GM19467 (cell line): ENCODE measurements at regions not wholly inside any gene's neighbourhood (a gene's known extent, or its start where the extent isn't known, plus 50 kb on each side); places are given as distances from the start of the nearest gene placed in this dataset.
"Not testable (repeated sequence)": the region's sequence is repeated elsewhere in the genome, so short reads cannot be mapped to it uniquely, and the experiment has no call there.

Source experiments
- ATAC-seq: cut with Tn5 transposase; IDR thresholded peaks from one replicate; pipeline ENCODE4 v1.9.1; 2021; ENCODE audit warnings: mild to moderate bottlenecking, moderate library complexity; ENCODE audit not compliant: unreplicated experiment

- not testable (repeated sequence) for ATAC-seq
These were observed 150.6 kb upstream of the ANKRD20A1 start for GRCh38 chr9:67708109-67708508.

- ATAC-seq = not testable (repeated sequence)
These were observed 147.3 kb upstream of the ANKRD20A1 start for GRCh38 chr9:67711429-67711828.

DNA sequence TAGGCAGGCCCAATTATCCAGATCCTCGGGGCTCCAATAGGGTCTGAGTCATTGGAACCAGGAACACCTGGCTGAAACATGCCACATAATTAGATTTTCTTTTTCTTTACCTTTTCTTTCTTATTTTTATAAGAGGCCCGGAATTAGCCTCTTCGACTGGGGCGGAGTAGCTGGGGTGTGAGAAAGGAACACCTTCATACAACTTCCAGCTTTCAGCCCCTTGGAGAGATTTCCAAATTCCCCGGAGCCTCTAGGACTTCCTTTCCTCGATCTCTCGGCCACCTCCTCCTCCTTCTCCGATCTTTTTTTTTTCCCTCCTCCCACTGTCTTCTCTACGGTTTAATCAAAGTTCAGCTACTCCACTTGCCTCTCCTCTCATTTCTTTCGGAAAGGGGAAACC, 146.8 kb upstream of the ANKRD20A1 start:
- ATAC-seq = not testable (repeated sequence)

- not testable (repeated sequence) for ATAC-seq
These were observed 145.8 kb upstream of the ANKRD20A1 start for GRCh38 chr9:67712956-67713355.

- ATAC-seq = not testable (repeated sequence)
These were observed 140.8 kb upstream of the ANKRD20A1 start for GRCh38 chr9:67717830-67718388.

- ATAC-seq = not testable (repeated sequence)
These were observed 138.2 kb upstream of the ANKRD20A1 start for GRCh38 chr9:67720491-67720890.

DNA sequence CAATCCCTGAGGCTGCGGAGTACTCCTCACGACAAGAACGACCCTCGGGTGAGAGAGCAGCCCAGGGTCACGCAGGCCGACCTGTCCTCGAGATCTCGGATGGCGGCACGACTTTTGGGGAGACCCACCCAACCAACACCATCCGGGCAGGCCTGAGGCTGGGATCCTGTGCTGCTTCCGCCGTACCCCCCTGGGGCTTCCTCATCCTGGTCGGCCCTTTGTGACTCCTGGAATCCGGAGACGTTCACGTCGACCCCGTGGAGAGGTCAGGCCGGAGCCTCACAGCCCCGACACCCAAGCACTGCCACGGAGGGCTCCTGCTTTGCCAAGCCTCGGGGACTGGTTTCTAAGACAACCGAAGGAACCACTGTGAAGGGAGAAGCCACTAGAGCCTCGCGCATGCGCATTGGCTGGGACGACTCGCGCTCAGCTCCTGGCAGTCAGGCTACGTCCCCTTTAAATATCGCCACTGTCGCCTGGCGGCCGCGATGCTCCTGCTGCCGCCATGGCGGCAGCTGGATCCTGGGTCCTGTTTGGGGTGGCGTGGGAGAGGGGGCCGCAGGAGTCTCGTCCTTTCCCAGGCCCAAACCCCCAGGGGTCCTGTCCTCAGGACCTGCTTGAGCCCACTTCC, 136.2 kb upstream of the ANKRD20A1 start:
- ATAC-seq = peak; percentile 80

DNA sequence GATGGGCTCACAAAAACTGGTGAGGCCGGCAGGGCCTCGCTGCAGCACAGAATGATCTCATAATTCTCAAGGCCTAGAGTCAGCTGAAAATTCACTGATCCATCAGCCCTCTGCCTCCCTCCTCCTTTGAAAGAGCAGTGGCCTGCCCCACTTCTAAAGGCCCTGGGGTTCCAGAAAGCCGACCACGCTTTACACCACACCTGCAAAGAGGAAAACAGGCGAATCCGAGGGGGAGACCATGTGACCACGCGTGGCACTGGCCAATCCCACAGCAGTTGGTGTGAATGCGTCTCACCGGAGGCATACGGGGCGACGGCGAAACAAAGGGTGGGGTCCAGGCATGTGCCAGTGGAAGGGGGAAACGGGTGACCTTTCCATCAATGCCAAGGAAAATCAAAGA, 135.5 kb upstream of the ANKRD20A1 start:
- not testable (repeated sequence) for ATAC-seq

GRCh38 chr9:67724885-67725284, 133.8 kb upstream of the ANKRD20A1 start:
- ATAC-seq = not testable (repeated sequence)

DNA sequence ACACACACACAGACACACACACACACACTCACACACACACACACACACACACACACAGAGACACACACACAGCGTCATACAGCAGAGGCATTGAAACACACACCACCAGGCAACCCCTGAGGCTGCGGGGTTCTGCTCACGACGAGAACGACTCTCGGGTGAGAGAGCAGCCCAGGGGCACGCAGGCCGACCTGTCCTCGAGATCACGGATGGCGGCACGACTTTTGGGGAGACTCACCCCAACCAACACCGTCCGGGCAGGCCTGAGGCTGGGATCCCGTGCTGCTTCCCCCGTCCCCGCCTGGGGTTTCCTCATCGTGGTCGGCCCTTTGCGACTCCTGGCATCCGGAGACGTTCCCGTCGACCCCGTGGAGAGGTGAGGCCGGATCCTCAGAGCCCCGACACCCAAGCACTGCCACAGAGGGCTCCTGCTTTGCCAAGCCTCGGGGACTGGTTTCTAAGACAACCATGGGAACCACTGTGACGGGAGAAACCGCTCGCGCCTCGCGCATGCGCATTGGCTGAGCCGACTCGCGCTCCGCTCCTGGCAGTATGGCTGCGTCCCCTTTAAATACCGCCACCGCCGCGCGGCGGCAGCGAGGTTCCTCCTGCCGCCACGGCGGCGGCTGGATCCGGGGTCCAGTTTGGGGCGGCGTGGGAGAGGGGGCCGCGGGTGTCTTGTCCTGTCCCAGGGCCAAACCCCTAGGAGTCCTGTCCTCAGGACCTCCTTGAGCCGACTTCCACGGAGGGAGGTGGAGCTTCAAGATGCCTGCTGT, 132.3 kb upstream of the ANKRD20A1 start:
- ATAC-seq = peak; percentile 72

DNA sequence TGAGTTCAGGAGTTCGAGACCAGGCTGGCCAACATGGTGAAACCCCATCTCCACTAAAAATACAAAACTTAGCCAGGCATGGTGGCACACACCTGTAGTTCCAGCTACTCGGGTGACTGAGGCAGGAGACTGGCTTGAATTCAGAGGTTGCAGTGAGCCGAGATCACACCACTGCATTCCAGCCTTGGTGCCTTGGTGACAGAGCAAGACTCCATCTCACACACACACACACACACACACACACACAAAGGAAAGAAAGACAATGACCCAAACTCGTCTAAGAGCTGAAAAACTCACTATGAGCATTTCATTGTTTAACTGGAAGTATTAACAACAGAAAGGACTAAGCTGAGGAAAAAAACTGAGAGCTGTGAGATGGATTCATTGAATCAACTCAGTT, 95.6 kb upstream of the ANKRD20A1 start:
- ATAC-seq = not testable (repeated sequence)

GRCh38 chr9:67771807-67772206, 86.9 kb upstream of the ANKRD20A1 start:
- not testable (repeated sequence) for ATAC-seq

DNA sequence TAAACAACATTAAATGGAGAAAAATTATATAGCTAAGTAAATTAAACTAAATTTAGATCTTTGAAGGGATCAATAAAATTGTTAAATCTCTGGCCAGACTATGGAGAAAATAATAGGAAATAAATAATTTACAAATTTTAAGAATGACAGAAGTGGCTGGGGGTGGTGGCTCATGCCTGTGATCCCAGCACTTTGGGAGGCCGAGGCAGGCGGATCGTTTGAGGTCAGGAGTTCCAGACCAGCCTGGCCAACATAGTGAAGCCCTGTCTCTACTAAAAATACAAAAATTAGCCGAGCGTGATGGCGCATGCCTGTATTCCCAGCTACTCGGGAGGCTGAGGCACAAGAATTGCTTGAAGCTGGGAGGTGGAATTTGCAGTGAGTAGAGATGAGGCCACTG, 58.6 kb upstream of the ANKRD20A1 start:
- not testable (repeated sequence) for ATAC-seq
